H1 (cell line): ENCODE measurements at regions not wholly inside any gene's neighbourhood (a gene's known extent, or its start where the extent isn't known, plus 50 kb on each side); places are given as distances from the start of the nearest gene placed in this dataset.

Experiments used
- CTCF ChIA-PET: fragments of 300-600 bp; sonication (Branson Sonifier 250); formaldehyde crosslinking; loops from one replicate; lab custom pipeline; 2021; ENCODE audit not compliant: partially characterized antibody; lab: Charles Lee
- POLR2A ChIA-PET: fragments of 300-600 bp; sonication (Branson Sonifier 250); formaldehyde crosslinking; loops from one replicate; lab custom pipeline; 2021; ENCODE audit warnings: inconsistent platforms; ENCODE audit not compliant: partially characterized antibody; lab: Charles Lee
- DNase-seq, 2 experiments: peaks; one replicate each; pipeline versions ENCODE4 v3.0.0 to v3.0.0-alpha.2; 2010 to 2022; ENCODE audit warnings: low spot score in 2 of 2, low read depth in 1 of 2, mixed read lengths in 1 of 2
- FAIRE-seq: peaks from 2 replicates; lab custom pipeline; 2011; peaks lifted over from hg19 to GRCh38; lab: Jason Lieb, UNC
- H2AFZ ChIP-seq: 2 replicates; pipeline ENCODE4 v1.8.1; 2012; ENCODE audit warnings: low read length, inconsistent platforms
- H2AK5ac ChIP-seq: 2 replicates; pipeline ENCODE4 v1.6.1; 2013; ENCODE audit warnings: low read depth, low read length
- H2BK120ac ChIP-seq: replicated peaks from 2 replicates; pipeline ENCODE3; 2013; ENCODE audit warnings: low read depth, low read length, inconsistent platforms
- H2BK12ac ChIP-seq: 2 replicates; pipeline ENCODE4 v1.6.1; 2013; ENCODE audit warnings: low read depth, low read length
- H2BK15ac ChIP-seq: 2 replicates; pipeline ENCODE4 v1.6.1; 2013; ENCODE audit warnings: low read length
- H2BK20ac ChIP-seq: 2 replicates; pipeline ENCODE4 v1.6.1; 2013; ENCODE audit warnings: low read length
- H2BK5ac ChIP-seq: 2 replicates; pipeline ENCODE4 v1.6.1; 2013; ENCODE audit warnings: low read depth, low read length
- H3K14ac ChIP-seq: 2 replicates; pipeline ENCODE4 v1.6.1; 2013; ENCODE audit warnings: inconsistent platforms; ENCODE audit not compliant: insufficient read length
- H3K18ac ChIP-seq: 2 replicates; pipeline ENCODE4 v1.6.1; 2013; ENCODE audit warnings: low read length; ENCODE audit errors: extremely low read depth
- H3K23ac ChIP-seq: 2 replicates; pipeline ENCODE4 v1.6.1; 2013; ENCODE audit warnings: inconsistent platforms; ENCODE audit not compliant: insufficient read length
- H3K23me2 ChIP-seq: 2 replicates; pipeline ENCODE4 v1.6.1; 2013; ENCODE audit warnings: low read depth, low read length
- H3K27ac ChIP-seq: 2 replicates; pipeline ENCODE4 v1.6.1; 2011; ENCODE audit warnings: low read depth, low read length, inconsistent platforms
- H3K27me3 ChIP-seq, 4 experiments: replicated peaks in 1 of 4; 1 replicate in 1 of 4; 2 replicates in 3 of 4; pipeline versions ENCODE4 v1.6.1 to v1.8.1; 2011 to 2013; ENCODE audit warnings: low read length in 3 of 4, mild to moderate bottlenecking in 3 of 4, inconsistent platforms in 2 of 4, mixed read lengths in 2 of 4, moderate library complexity in 1 of 4; ENCODE audit not compliant: control insufficient read depth in 3 of 4, insufficient read depth in 3 of 4; ENCODE audit errors: extremely low read depth in 1 of 4
- H3K36me3 ChIP-seq, 4 experiments: 2 replicates each; pipeline versions ENCODE4 v1.6.1 to v1.8.1; 2011 to 2013; ENCODE audit warnings: mild to moderate bottlenecking in 4 of 4, low read length in 3 of 4, moderate library complexity in 2 of 4, control low read depth in 1 of 4, inconsistent platforms in 1 of 4; ENCODE audit not compliant: insufficient read depth in 4 of 4, control insufficient read depth in 2 of 4
- H3K4ac ChIP-seq: replicated peaks from 2 replicates; pipeline ENCODE3; 2013; ENCODE audit warnings: low read length, low read depth, mixed read lengths, inconsistent platforms; ENCODE audit not compliant: insufficient read length
- H3K4me1 ChIP-seq, 4 experiments: replicated peaks in 1 of 4; 1 replicate in 1 of 4; 2 replicates in 3 of 4; pipeline versions ENCODE4 v1.6.1 to v1.8.1; 2011 to 2013; ENCODE audit warnings: low read length in 3 of 4, inconsistent platforms in 2 of 4, mixed read lengths in 1 of 4; ENCODE audit not compliant: insufficient read depth in 4 of 4, control insufficient read depth in 3 of 4
- H3K4me2 ChIP-seq, 2 experiments: 2 replicates each; pipeline versions ENCODE4 v1.6.1 to v1.8.1; 2011 to 2013; ENCODE audit warnings: low read depth in 2 of 2, low read length in 2 of 2, control low read depth in 1 of 2, inconsistent platforms in 1 of 2, mild to moderate bottlenecking in 1 of 2; ENCODE audit not compliant: insufficient read depth in 1 of 2
- H3K4me3 ChIP-seq, 4 experiments: fragments of 200-600, 300-600 bp in 1 of 4; sonication (generic), shearing (Covaris generic), sonication (Bioruptor Twin) in 1 of 4; 2 replicates each; pipeline versions ENCODE4 v1.5.1 to v1.8.1; 2011 to 2016; ENCODE audit warnings: low read length in 4 of 4, low read depth in 3 of 4, control low read depth in 2 of 4, inconsistent platforms in 2 of 4, mild to moderate bottlenecking in 2 of 4, mixed read lengths in 1 of 4, moderate library complexity in 1 of 4; ENCODE audit not compliant: insufficient read depth in 2 of 4; ENCODE audit errors: extremely low read depth in 1 of 4
- H3K56ac ChIP-seq: replicated peaks from 2 replicates; pipeline ENCODE3; 2013; ENCODE audit warnings: low read depth, mild to moderate bottlenecking, mixed read lengths, low read length, inconsistent platforms; ENCODE audit not compliant: insufficient read length
- H3K79me1 ChIP-seq: 2 replicates; pipeline ENCODE4 v1.6.1; 2013; ENCODE audit warnings: low read depth, low read length, control low read depth
- H3K79me2 ChIP-seq, 2 experiments: 2 replicates each; pipeline versions ENCODE4 v1.6.1 to v1.8.1; 2012 to 2013; ENCODE audit warnings: low read length in 2 of 2, mild to moderate bottlenecking in 2 of 2, inconsistent platforms in 1 of 2; ENCODE audit not compliant: insufficient read depth in 2 of 2, control insufficient read depth in 1 of 2
- H3K9ac ChIP-seq, 4 experiments: replicated peaks in 1 of 4; 1 replicate in 1 of 4; 2 replicates in 3 of 4; pipeline versions ENCODE4 v1.6.1 to v1.8.1; 2011 to 2013; ENCODE audit warnings: low read depth in 3 of 4, low read length in 3 of 4, control low read depth in 2 of 4, mild to moderate bottlenecking in 2 of 4, moderate library complexity in 2 of 4, inconsistent platforms in 1 of 4; ENCODE audit errors: extremely low read depth in 1 of 4
- H3K9me3 ChIP-seq, 2 experiments: 2 replicates each; pipeline versions ENCODE4 v1.6.1 to v1.8.1; 2012 to 2013; ENCODE audit warnings: mild to moderate bottlenecking in 2 of 2, moderate library complexity in 2 of 2, control low read depth in 1 of 2, inconsistent platforms in 1 of 2, low read depth in 1 of 2, low read length in 1 of 2, mixed read lengths in 1 of 2; ENCODE audit not compliant: insufficient read depth in 2 of 2
- H4K20me1 ChIP-seq, 2 experiments: replicated peaks in 1 of 2; 2 replicates each; pipeline versions ENCODE3 to v1.8.1; 2011 to 2013; ENCODE audit warnings: inconsistent platforms in 2 of 2, low read length in 2 of 2, mild to moderate bottlenecking in 1 of 2; ENCODE audit not compliant: insufficient read depth in 2 of 2, control insufficient read depth in 1 of 2
- H4K5ac ChIP-seq: 2 replicates; pipeline ENCODE4 v1.6.1; 2013; ENCODE audit warnings: low read length, low read depth, mixed read lengths, inconsistent platforms; ENCODE audit not compliant: insufficient read length
- H4K8ac ChIP-seq: 2 replicates; pipeline ENCODE4 v1.8.0; 2013; ENCODE audit warnings: mild to moderate bottlenecking, moderate library complexity, low read length, inconsistent platforms; ENCODE audit not compliant: insufficient read depth; ENCODE audit errors: extremely low read depth
- H4K91ac ChIP-seq: replicated peaks from 2 replicates; pipeline ENCODE3; 2013; ENCODE audit warnings: low read length, mixed read lengths, inconsistent platforms; ENCODE audit not compliant: insufficient read length
- ASH2L ChIP-seq: fragments of 200-600, 300-600 bp; sonication (generic); IDR thresholded peaks from one replicate; pipeline ENCODE4 v1.7.1; 2017; ENCODE audit warnings: low read length
- ATF3 ChIP-seq: IDR thresholded peaks from 2 replicates; pipeline ENCODE4 v1.6.1; 2011; ENCODE audit warnings: low read depth, mild to moderate bottlenecking, low read length; ENCODE audit not compliant: insufficient read depth
- BACH1 ChIP-seq: IDR thresholded peaks from 2 replicates; pipeline ENCODE4 v1.6.1; 2012; ENCODE audit warnings: low read length, improper control_type of control experiment
- BRCA1 ChIP-seq: IDR thresholded peaks from 2 replicates; pipeline ENCODE4 v1.6.1; 2012; ENCODE audit warnings: low read depth, low read length, improper control_type of control experiment
- CHD2 ChIP-seq: IDR thresholded peaks from 2 replicates; pipeline ENCODE4 v1.6.1; 2012; ENCODE audit warnings: low read length, improper control_type of control experiment
- CTBP2 ChIP-seq: IDR thresholded peaks from 2 replicates; pipeline ENCODE4 v1.7.0; 2011; ENCODE audit warnings: borderline replicate concordance, mild to moderate bottlenecking, moderate library complexity, mixed read lengths, low read length; ENCODE audit not compliant: insufficient read depth, insufficient read length
- HDAC2 ChIP-seq, 2 experiments: fragments of 300-600 bp in 1 of 2; sonication (generic) in 1 of 2; IDR thresholded peaks; 2 replicates each; pipeline ENCODE4 v1.6.1; 2011 to 2012; ENCODE audit warnings: low read depth in 2 of 2, low read length in 2 of 2, mild to moderate bottlenecking in 2 of 2, moderate library complexity in 2 of 2, borderline replicate concordance in 1 of 2, inconsistent platforms in 1 of 2
- NANOG ChIP-seq: IDR thresholded peaks from 2 replicates; pipeline ENCODE4 v1.6.1; 2011; ENCODE audit warnings: low read length, low read depth, mild to moderate bottlenecking, inconsistent platforms; ENCODE audit not compliant: insufficient read depth, poor library complexity, severe bottlenecking
- NRF1 ChIP-seq: IDR thresholded peaks from 2 replicates; pipeline ENCODE4 v1.6.1; 2011; ENCODE audit warnings: mild to moderate bottlenecking, low read depth, low read length, improper control_type of control experiment
- SIRT6 ChIP-seq: IDR thresholded peaks from one replicate; pipeline ENCODE4 v1.7.1; 2012; ENCODE audit warnings: low read length, inconsistent platforms
- WGBS, 2 experiments: shearing (Covaris generic) in 1 of 2; methylation state at CpG; one replicate each; pipeline versions ENCODE4 v1.1.6 to v1.1.7; 2013 to 2015; ENCODE audit warnings: low lambda C conversion rate in 2 of 2, mixed read lengths in 2 of 2, inconsistent platforms in 1 of 2, low coverage in 1 of 2, missing lambda C conversion rate in 1 of 2; ENCODE audit not compliant: insufficient replicate concordance in 2 of 2, insufficient coverage in 1 of 2, insufficient read length in 1 of 2; ENCODE audit errors: extremely low coverage in 1 of 2, missing lambda C conversion rate in 1 of 2; 5-methylcytosine and 5-hydroxymethylcytosine counted together

GRCh38 chr4:117293784-117294183 is 208.4 kb upstream of the TRAM1L1 start:
- H3K9me3 ChIP-seq = no peaks in the 10 kb centered on the region
- H2BK12ac ChIP-seq = no peak overlapping the region
- no peak overlapping the region for H3K18ac ChIP-seq
- DNase-seq (no peak), FAIRE-seq (no peak)
- no peak overlapping the region for H3K56ac ChIP-seq
- H2BK15ac ChIP-seq = no peak overlapping the region
- no peaks in the 10 kb centered on the region for H3K79me2 ChIP-seq
- H3K36me3 ChIP-seq = no peaks in the 10 kb centered on the region
- H3K27me3 ChIP-seq = no peaks in the 10 kb centered on the region
- H3K4ac ChIP-seq = no peak overlapping the region
- no peak overlapping the region for H4K8ac ChIP-seq
- no peak overlapping the region for H3K4me3 ChIP-seq
- H2AFZ ChIP-seq = no peak overlapping the region
- no peaks in the 10 kb centered on the region; the same call in 1 of the 2 replicates for H3K23me2 ChIP-seq
- no peaks in the 10 kb centered on the region for H3K4me1 ChIP-seq
- H4K91ac ChIP-seq = no peak overlapping the region
- no peak overlapping the region for H4K5ac ChIP-seq
- no peak overlapping the region for H2BK20ac ChIP-seq
- H2AK5ac ChIP-seq = no peak overlapping the region
- no peak overlapping the region for H2BK120ac ChIP-seq
- ChIA-PET POLR2A (no interaction called here), CTCF (no interaction called here)
- H2BK5ac ChIP-seq = no peak overlapping the region
- no peak overlapping the region for H3K4me2 ChIP-seq
- H3K79me1 ChIP-seq = no peaks in the 10 kb centered on the region
- no peak overlapping the region for H3K23ac ChIP-seq
- H3K14ac ChIP-seq = no peak overlapping the region
- WGBS, 2 experiments = 100% methylated on average over 1 of the region's 1 CpG; no CpG with 5 or more reads in 1 of the 2 experiments
- no peaks in the 10 kb centered on the region for H4K20me1 ChIP-seq
- no peak overlapping the region for H3K27ac ChIP-seq
- no peak overlapping the region for H3K9ac ChIP-seq
- TF ChIP-seq CHD2 = no peak
- no peak for TF ChIP-seq ATF3
- TF ChIP-seq BRCA1 = no peak
- TF ChIP-seq NANOG = no peak
- no peak for TF ChIP-seq ASH2L
- no peak for TF ChIP-seq SIRT6
- TF ChIP-seq NRF1 = no peak
- no peak for TF ChIP-seq BACH1
- no peak for TF ChIP-seq CTBP2
- TF ChIP-seq HDAC2 (IDR thresholded peaks at IDR 0.05; ENCODE audit: borderline replicate concordance in 1 of 2, low read depth in 2 of 2, low read length in 2 of 2) = no peak
